ENCODE measurements at regions not wholly inside any gene's neighbourhood (a gene's known extent, or its start where the extent isn't known, plus 50 kb on each side); places are given as distances from the start of the nearest gene placed in this dataset.

DNA sequence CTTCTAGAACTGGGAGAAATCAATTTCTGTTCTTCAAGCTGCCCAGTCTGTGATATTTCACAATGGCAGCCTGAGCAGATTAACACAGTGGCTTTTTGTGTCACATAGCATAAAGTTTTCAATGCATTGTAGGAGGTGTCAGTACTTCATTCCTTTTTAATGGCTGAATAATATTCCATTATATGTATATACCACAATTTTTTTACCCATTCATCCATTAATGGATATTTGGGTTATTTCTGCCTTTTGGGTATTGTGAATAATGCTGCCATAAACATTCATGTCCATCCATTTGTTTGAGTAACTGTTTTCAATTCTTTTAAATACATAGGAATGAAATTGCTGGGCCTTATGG lies 191.5 kb downstream of the SETD4 start:
- H3K23me2 ChIP-seq (ENCODE audit: insufficient read length, low read depth, low read length, poor library complexity, severe bottlenecking): no peaks in the 10 kb centered on the region
- no peak overlapping the region for H3K4me3 Mint-ChIP-seq
- no peak overlapping the region for H2BK15ac ChIP-seq (ENCODE audit: low read depth, low read length)
- H3K9me3 Mint-ChIP-seq: peaks cover 2 to 4% of the 10 kb centered on the region in 2 experiments; a peak in 3 of 5 replicates
- no peak overlapping the region for H2BK120ac ChIP-seq (ENCODE audit: low read depth, low read length, poor library complexity, severe bottlenecking)
- no peaks in the 10 kb centered on the region for H3K4me1 Mint-ChIP-seq
- no peaks in the 10 kb centered on the region for H3K79me2 ChIP-seq (ENCODE audit: insufficient read depth, low read length)
- no peak overlapping the region for H4K8ac ChIP-seq (replicated peaks; ENCODE audit: insufficient read length, low read depth, low read length)
- H2BK5ac ChIP-seq (ENCODE audit: insufficient read length, low read length): no peak overlapping the region
- no peak overlapping the region for H3K4ac ChIP-seq (ENCODE audit: low read depth, low read length)
- no peaks in the 10 kb centered on the region for H3K27me3 ChIP-seq (ENCODE audit: insufficient read depth, low read length)
- TF ChIP-seq, protein P1, sequence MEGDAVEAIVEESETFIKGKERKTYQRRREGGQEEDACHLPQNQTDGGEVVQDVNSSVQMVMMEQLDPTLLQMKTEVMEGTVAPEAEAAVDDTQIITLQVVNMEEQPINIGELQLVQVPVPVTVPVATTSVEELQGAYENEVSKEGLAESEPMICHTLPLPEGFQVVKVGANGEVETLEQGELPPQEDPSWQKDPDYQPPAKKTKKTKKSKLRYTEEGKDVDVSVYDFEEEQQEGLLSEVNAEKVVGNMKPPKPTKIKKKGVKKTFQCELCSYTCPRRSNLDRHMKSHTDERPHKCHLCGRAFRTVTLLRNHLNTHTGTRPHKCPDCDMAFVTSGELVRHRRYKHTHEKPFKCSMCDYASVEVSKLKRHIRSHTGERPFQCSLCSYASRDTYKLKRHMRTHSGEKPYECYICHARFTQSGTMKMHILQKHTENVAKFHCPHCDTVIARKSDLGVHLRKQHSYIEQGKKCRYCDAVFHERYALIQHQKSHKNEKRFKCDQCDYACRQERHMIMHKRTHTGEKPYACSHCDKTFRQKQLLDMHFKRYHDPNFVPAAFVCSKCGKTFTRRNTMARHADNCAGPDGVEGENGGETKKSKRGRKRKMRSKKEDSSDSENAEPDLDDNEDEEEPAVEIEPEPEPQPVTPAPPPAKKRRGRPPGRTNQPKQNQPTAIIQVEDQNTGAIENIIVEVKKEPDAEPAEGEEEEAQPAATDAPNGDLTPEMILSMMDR (conservative IDR thresholded peaks at IDR 0.05): no peak
- H4K91ac ChIP-seq (ENCODE audit: insufficient read length, low read depth, low read length): no peak overlapping the region
- no peak overlapping the region for H3K27ac Mint-ChIP-seq
- no peak overlapping the region for H2BK12ac ChIP-seq (ENCODE audit: insufficient read length, low read depth, low read length)
- no peak overlapping the region for H3K27ac ChIP-seq (ENCODE audit: insufficient read length, low read depth, low read length)
- H3K27me3 Mint-ChIP-seq (ENCODE audit: low read depth): peaks cover 3% of the 10 kb centered on the region
- H2BK20ac ChIP-seq (ENCODE audit: low read depth, low read length, poor library complexity, severe bottlenecking): no peak overlapping the region
- H3K14ac ChIP-seq (ENCODE audit: insufficient read depth, low read length): no peak overlapping the region
- H2AK5ac ChIP-seq (ENCODE audit: insufficient read length, low read length): no peak overlapping the region
- H2AFZ ChIP-seq (ENCODE audit: low read length): no peak overlapping the region
- no peak overlapping the region for H3K9ac ChIP-seq (ENCODE audit: extremely low read depth, insufficient read length, low read length)
- H3K56ac ChIP-seq (ENCODE audit: insufficient read length, low read depth, low read length): no peak overlapping the region
- 0 out of 7 replicates have a peak, but pooled peaks cover 0 to 3% (median 0%) of the 10 kb centered on the region in 3 experiments for H3K36me3 Mint-ChIP-seq (ENCODE audit: insufficient read depth in 1 of 3, low read depth in 3 of 3)
- no peaks in the 10 kb centered on the region for H3K4me1 ChIP-seq (ENCODE audit: insufficient read depth, low read length)
- no peak overlapping the region for H3K4me2 ChIP-seq (ENCODE audit: insufficient read depth, insufficient read length, low read length)
- H3K79me1 ChIP-seq (ENCODE audit: insufficient read depth, low read depth, low read length, poor library complexity, severe bottlenecking): no peaks in the 10 kb centered on the region
- no peaks in the 10 kb centered on the region for H3K9me3 ChIP-seq (ENCODE audit: control insufficient read depth, low read depth, low read length)
- no peak overlapping the region for H3T11ph ChIP-seq (ENCODE audit: low read length)
- H4K5ac ChIP-seq (ENCODE audit: insufficient read length, low read depth, low read length): no peak overlapping the region
- H3K18ac ChIP-seq (ENCODE audit: insufficient read length, low read depth, low read length): no peak overlapping the region
- no peak for DNase-seq
- H4K20me1 ChIP-seq (ENCODE audit: control insufficient read depth, insufficient read depth, insufficient read length): no peaks in the 10 kb centered on the region
- no peak overlapping the region for H3K23ac ChIP-seq (ENCODE audit: insufficient read length, low read depth, low read length)

Data from H9 (cell line).